Astrocyte (in vitro differentiated cells and primary cell): ENCODE measurements at regions not wholly inside any gene's neighbourhood (a gene's known extent, or its start where the extent isn't known, plus 50 kb on each side); places are given as distances from the start of the nearest gene placed in this dataset.

Experiments
- CTCF ChIP-seq: IDR thresholded peaks from 2 replicates; pipeline ENCODE4 v1.5.1; 2011; ENCODE audit warnings: low read depth, mild to moderate bottlenecking, inconsistent platforms, low read length, moderate library complexity; ENCODE audit not compliant: insufficient read depth
- EZH2 ChIP-seq: IDR thresholded peaks from 2 replicates; pipeline ENCODE4 v1.6.1; 2012; ENCODE audit warnings: mild to moderate bottlenecking, low read length, inconsistent platforms; ENCODE audit not compliant: insufficient read depth

DNA sequence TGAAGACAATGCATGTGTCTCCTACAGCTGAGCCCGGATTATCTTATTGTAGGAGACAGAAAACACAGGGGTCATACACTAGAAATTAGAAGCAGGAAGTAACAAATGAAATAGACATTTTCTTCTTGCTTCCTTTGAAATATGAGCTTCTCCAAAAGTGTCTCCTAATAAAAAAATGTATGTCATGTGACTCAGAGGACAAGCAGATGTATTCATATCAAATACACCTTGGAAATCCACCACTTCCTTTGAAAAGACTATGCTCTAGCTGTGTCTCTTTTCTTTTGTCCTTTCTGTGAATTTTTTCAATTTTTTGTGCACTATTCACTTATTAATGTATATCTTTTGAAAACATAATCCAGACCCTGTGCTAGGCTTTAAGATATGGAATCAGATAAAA lies 1906.2 kb downstream of the C4orf33 start:
- TF ChIP-seq CTCF (no peak), EZH2 (no peak)
